PC-9 (cell line): ENCODE measurements at regions not wholly inside any gene's neighbourhood (a gene's known extent, or its start where the extent isn't known, plus 50 kb on each side); places are given as distances from the start of the nearest gene placed in this dataset.

Experiments
- BruUV-seq: library from RNA; stranded (reverse); fragments of 400-500 nt; replicated peaks from 2 replicates; lab custom pipeline; 2021; lab: Mats Ljungman, UMichigan
- CTCF ChIA-PET: fragments of 300-600 bp; sonication (Branson Sonifier 250); formaldehyde crosslinking; loops from one replicate; lab custom pipeline; 2022; ENCODE audit warnings: antibody characterized with exemption; lab: Charles Lee
- POLR2A ChIA-PET: fragments of 300-600 bp; sonication (Branson Sonifier 250); formaldehyde crosslinking; loops from one replicate; lab custom pipeline; 2022; ENCODE audit warnings: antibody characterized with exemption; ENCODE audit not compliant: unreplicated experiment; lab: Charles Lee
- DNase-seq, 2 experiments: peaks; one replicate each; pipeline versions ENCODE4 v3.0.0 to v3.0.0-alpha.2; 2015 to 2022; ENCODE audit warnings: mixed read lengths in 1 of 2
- H2AFZ ChIP-seq: fragments of 200-600 bp; sonication (generic); 2 replicates; pipeline ENCODE4 v1.8.1; 2017; ENCODE audit warnings: antibody characterized with exemption
- H3F3A ChIP-seq: fragments of 200-600 bp; sonication (generic); 2 replicates; pipeline ENCODE4 v1.8.1; 2017; ENCODE audit warnings: antibody characterized with exemption, mild to moderate bottlenecking, low read depth; ENCODE audit not compliant: insufficient read depth
- H3K27ac ChIP-seq: fragments of 200-600 bp; sonication (generic); 2 replicates; pipeline ENCODE4 v1.6.1; 2016; ENCODE audit warnings: mixed run types
- H3K27me3 ChIP-seq: fragments of 200-600 bp; sonication (generic); 2 replicates; pipeline ENCODE4 v1.6.1; 2016; ENCODE audit warnings: low read depth, mixed run types; ENCODE audit not compliant: insufficient read depth
- H3K36me3 ChIP-seq: fragments of 200-600 bp; sonication (generic); 2 replicates; pipeline ENCODE4 v1.6.1; 2016; ENCODE audit warnings: low read depth, mixed run types
- H3K4me1 ChIP-seq: fragments of 200-600 bp; sonication (generic); replicated peaks from 2 replicates; pipeline ENCODE4 v1.6.1; 2016; ENCODE audit warnings: mixed run types; ENCODE audit not compliant: insufficient read depth
- H3K4me2 ChIP-seq: fragments of 200-600 bp; sonication (generic); 2 replicates; pipeline ENCODE4 v1.6.1; 2017; ENCODE audit warnings: mixed run types
- H3K4me3 ChIP-seq: fragments of 200-600 bp; sonication (generic); 2 replicates; pipeline ENCODE4 v1.6.1; 2016; ENCODE audit warnings: mixed run types
- H3K79me2 ChIP-seq: fragments of 200-600 bp; sonication (generic); 2 replicates; pipeline ENCODE4 v1.6.1; 2017; ENCODE audit warnings: low read depth, mixed run types
- H3K9me2 ChIP-seq: fragments of 200-600 bp; sonication (generic); 2 replicates; pipeline ENCODE4 v1.8.1; 2017; ENCODE audit warnings: mild to moderate bottlenecking; ENCODE audit not compliant: insufficient read depth
- H3K9me3 ChIP-seq: fragments of 200-600 bp; sonication (generic); 2 replicates; pipeline ENCODE4 v1.8.1; 2016; ENCODE audit warnings: low read depth; ENCODE audit not compliant: insufficient read depth
- H4K20me1 ChIP-seq: fragments of 200-600 bp; sonication (generic); 2 replicates; pipeline ENCODE4 v1.8.1; 2017; ENCODE audit not compliant: insufficient read depth
- CTCF ChIP-seq: fragments of 200-600 bp; sonication (generic); conservative IDR thresholded peaks from 2 replicates; pipeline ENCODE4 v1.6.1; 2017; ENCODE audit warnings: mixed run types, antibody characterized with exemption, mild to moderate bottlenecking, moderate library complexity
- EZH2 ChIP-seq: fragments of 200-600 bp; sonication (generic); IDR thresholded peaks from 2 replicates; pipeline ENCODE4 v1.8.0; 2017; ENCODE audit warnings: antibody characterized with exemption, low read depth
- intact Hi-C: fragments of 100-400 bp; cut with micrococcal nuclease; formaldehyde crosslinking; loops from one replicate; pipeline ENCODE4 v1.10.0; 2022; ENCODE audit not compliant: unreplicated experiment

DNA sequence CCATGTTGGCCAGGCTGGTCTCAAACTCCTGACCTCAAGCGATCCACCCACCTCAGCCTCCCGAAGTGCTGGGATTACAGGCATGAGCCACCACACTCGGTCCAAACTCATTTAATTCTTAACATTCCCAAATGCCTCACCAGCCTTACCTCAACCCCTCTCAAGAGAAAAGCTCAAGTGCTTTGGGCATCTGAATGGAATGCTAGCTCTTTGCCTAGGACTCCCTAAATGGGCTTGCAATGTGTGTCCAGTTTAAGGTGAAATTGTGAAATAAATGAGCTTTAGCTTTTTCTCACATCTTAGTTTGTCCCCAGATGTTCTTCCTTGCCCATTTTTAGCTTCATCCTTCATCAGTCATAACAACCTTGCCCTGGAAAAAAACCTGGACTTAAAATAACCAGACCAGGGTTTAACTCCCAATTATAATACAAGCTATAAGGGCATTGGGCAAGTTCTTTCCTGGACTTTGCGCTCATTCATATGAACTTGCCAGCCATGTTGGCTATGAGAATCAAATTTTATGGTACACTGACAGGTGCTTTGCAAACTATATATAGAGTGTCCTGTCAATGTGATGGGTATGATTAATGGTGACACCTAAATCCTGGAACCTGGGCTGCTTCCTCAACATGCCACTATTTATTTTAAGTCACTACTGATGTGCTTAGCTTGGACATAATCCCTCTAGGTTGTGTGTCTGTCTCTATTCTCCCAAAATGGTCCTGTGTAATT, 95.1 kb upstream of the SERPINE2 start:
- Histone ChIP-seq H3K36me3 (no peaks in the 10 kb centered on the region), H3K27me3 (no peaks in the 10 kb centered on the region), H3K27ac (no peak overlapping the region), H2AFZ (no peak overlapping the region), H3K4me1 (no peaks in the 10 kb centered on the region), H3K4me2 (no peak overlapping the region), H3K9me2 (no peaks in the 10 kb centered on the region), H4K20me1 (no peaks in the 10 kb centered on the region), H3K79me2 (no peaks in the 10 kb centered on the region), H3F3A (no peaks in the 10 kb centered on the region), H3K9me3 (peaks cover 7% of the 10 kb centered on the region; the same call in 1 of the 2 replicates), H3K4me3 (no peak overlapping the region)
- ChIA-PET POLR2A (no interaction called here), CTCF (interaction anchor here (0.6 kb wide), 1 partner anchor 80 kb away, joined by 3 read pairs; no protein-coding TSS in a partner anchor)
- no TSS peak for BruUV-seq
- no peak for DNase-seq
- TF ChIP-seq EZH2, result no peak
- no peak for TF ChIP-seq CTCF
- intact Hi-C loops, result no loop called here

- Histone ChIP-seq H3K4me3 (no peak overlapping the region), H3K4me1 (no peaks in the 10 kb centered on the region), H3K27me3 (no peaks in the 10 kb centered on the region), H3K4me2 (no peak overlapping the region), H3F3A (no peaks in the 10 kb centered on the region), H3K36me3 (no peaks in the 10 kb centered on the region), H2AFZ (no peak overlapping the region), H4K20me1 (no peaks in the 10 kb centered on the region), H3K79me2 (no peaks in the 10 kb centered on the region), H3K9me3 (peaks cover 1% of the 10 kb centered on the region; the same call in 1 of the 2 replicates), H3K27ac (no peak overlapping the region), H3K9me2 (no peaks in the 10 kb centered on the region)
- ChIA-PET CTCF (interaction anchor here (0.6 kb wide), 1 partner anchor 79 kb away, joined by 3 read pairs; no protein-coding TSS in a partner anchor), POLR2A (no interaction called here)
- DNase-seq, result no peak
- no TSS peak for BruUV-seq
- TF ChIP-seq CTCF (no peak), EZH2 (no peak)
- intact Hi-C loops, result no loop called here
Measured at GRCh38 chr2:224133387-224133786, 94.3 kb upstream of the SERPINE2 start.

GRCh38 chr2:224127871-224128501, 88.9 kb upstream of the SERPINE2 start:
- no peaks in the 10 kb centered on the region for H3K27me3 ChIP-seq
- no peak overlapping the region for H3K4me2 ChIP-seq
- H2AFZ ChIP-seq, result peak overlapping the region; percentile 10; the same call in 1 of the 2 replicates
- H3K4me3 ChIP-seq, result no peak overlapping the region
- H3K79me2 ChIP-seq, result no peaks in the 10 kb centered on the region
- H3F3A ChIP-seq, result no peaks in the 10 kb centered on the region
- intact Hi-C loops, result no loop called here
- ChIA-PET CTCF (no interaction called here), POLR2A (no interaction called here)
- H3K4me1 ChIP-seq, result no peaks in the 10 kb centered on the region
- BruUV-seq, result no TSS peak
- H3K27ac ChIP-seq, result no peak overlapping the region
- peaks cover 15% of the 10 kb centered on the region; the same call in 1 of the 2 replicates for H3K9me3 ChIP-seq
- no peaks in the 10 kb centered on the region for H4K20me1 ChIP-seq
- TF ChIP-seq CTCF (no peak), EZH2 (no peak)
- no peaks in the 10 kb centered on the region for H3K9me2 ChIP-seq
- no peaks in the 10 kb centered on the region for H3K36me3 ChIP-seq
- DNase-seq, result no peak
